ENCODE measurements at regions not wholly inside any gene's neighbourhood (a gene's known extent, or its start where the extent isn't known, plus 50 kb on each side); places are given as distances from the start of the nearest gene placed in this dataset.

GRCh38 chr16:62969711-62970318 is 933.6 kb upstream of the CDH8 start:
- no peak for DNase-seq (ENCODE audit: low read depth)

GRCh38 chr16:62967611-62968010 is 931.4 kb upstream of the CDH8 start:
- DNase-seq (ENCODE audit: low read depth): no peak

- no peak for DNase-seq (ENCODE audit: low read depth)
Measured at GRCh38 chr16:62967163-62967562, 930.9 kb upstream of the CDH8 start.

GRCh38 chr16:62966626-62967025 is 930.4 kb upstream of the CDH8 start:
- DNase-seq (ENCODE audit: low read depth): no peak

- DNase-seq (ENCODE audit: low read depth): no peak
Measured at GRCh38 chr16:62965831-62966230, 929.6 kb upstream of the CDH8 start.

- DNase-seq (ENCODE audit: low read depth): no peak
Measured at GRCh38 chr16:62963846-62964245, 927.6 kb upstream of the CDH8 start.

GRCh38 chr16:62955033-62955349 is 918.8 kb upstream of the CDH8 start:
- no peak for DNase-seq (ENCODE audit: low read depth)

GRCh38 chr16:62954144-62955032 is 918.1 kb upstream of the CDH8 start:
- DNase-seq (ENCODE audit: low read depth): no peak

- DNase-seq (ENCODE audit: low read depth): no peak
Measured at GRCh38 chr16:62950351-62950750, 914.1 kb upstream of the CDH8 start.

- DNase-seq (ENCODE audit: low read depth): no peak
Measured at GRCh38 chr16:62940569-62940968, 904.3 kb upstream of the CDH8 start.

- DNase-seq (ENCODE audit: low read depth): no peak
Measured at GRCh38 chr16:62939687-62940086, 903.4 kb upstream of the CDH8 start.

- no peak for DNase-seq (ENCODE audit: low read depth)
Measured at GRCh38 chr16:62933929-62934328, 897.7 kb upstream of the CDH8 start.

- no peak for DNase-seq (ENCODE audit: low read depth)
Measured at GRCh38 chr16:62929593-62929992, 893.4 kb upstream of the CDH8 start.

GRCh38 chr16:62927122-62927521 is 890.9 kb upstream of the CDH8 start:
- DNase-seq (ENCODE audit: low read depth): no peak

GRCh38 chr16:62926121-62926801 is 890.0 kb upstream of the CDH8 start:
- DNase-seq (ENCODE audit: low read depth): no peak

GRCh38 chr16:62921904-62922303 is 885.7 kb upstream of the CDH8 start:
- no peak for DNase-seq (ENCODE audit: low read depth)

- DNase-seq (ENCODE audit: low read depth): no peak
Measured at GRCh38 chr16:62913924-62914323, 877.7 kb upstream of the CDH8 start.

- no peak for DNase-seq (ENCODE audit: low read depth)
Measured at GRCh38 chr16:62913333-62913732, 877.1 kb upstream of the CDH8 start.

- DNase-seq (ENCODE audit: low read depth): no peak
Measured at GRCh38 chr16:62909597-62909996, 873.4 kb upstream of the CDH8 start.

GRCh38 chr16:62907562-62907961 is 871.3 kb upstream of the CDH8 start:
- DNase-seq (ENCODE audit: low read depth): no peak

GRCh38 chr16:62903961-62904502 is 867.8 kb upstream of the CDH8 start:
- DNase-seq (ENCODE audit: low read depth): no peak

- no peak for DNase-seq (ENCODE audit: low read depth)
Measured at GRCh38 chr16:62899737-62900136, 863.5 kb upstream of the CDH8 start.

GRCh38 chr16:62889097-62889496 is 852.9 kb upstream of the CDH8 start:
- no peak for DNase-seq (ENCODE audit: low read depth)
